ENCODE measurements at regions not wholly inside any gene's neighbourhood (a gene's known extent, or its start where the extent isn't known, plus 50 kb on each side); places are given as distances from the start of the nearest gene placed in this dataset.

- TF ChIP-seq, protein P1, sequence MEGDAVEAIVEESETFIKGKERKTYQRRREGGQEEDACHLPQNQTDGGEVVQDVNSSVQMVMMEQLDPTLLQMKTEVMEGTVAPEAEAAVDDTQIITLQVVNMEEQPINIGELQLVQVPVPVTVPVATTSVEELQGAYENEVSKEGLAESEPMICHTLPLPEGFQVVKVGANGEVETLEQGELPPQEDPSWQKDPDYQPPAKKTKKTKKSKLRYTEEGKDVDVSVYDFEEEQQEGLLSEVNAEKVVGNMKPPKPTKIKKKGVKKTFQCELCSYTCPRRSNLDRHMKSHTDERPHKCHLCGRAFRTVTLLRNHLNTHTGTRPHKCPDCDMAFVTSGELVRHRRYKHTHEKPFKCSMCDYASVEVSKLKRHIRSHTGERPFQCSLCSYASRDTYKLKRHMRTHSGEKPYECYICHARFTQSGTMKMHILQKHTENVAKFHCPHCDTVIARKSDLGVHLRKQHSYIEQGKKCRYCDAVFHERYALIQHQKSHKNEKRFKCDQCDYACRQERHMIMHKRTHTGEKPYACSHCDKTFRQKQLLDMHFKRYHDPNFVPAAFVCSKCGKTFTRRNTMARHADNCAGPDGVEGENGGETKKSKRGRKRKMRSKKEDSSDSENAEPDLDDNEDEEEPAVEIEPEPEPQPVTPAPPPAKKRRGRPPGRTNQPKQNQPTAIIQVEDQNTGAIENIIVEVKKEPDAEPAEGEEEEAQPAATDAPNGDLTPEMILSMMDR (IDR thresholded peaks at IDR 0.05; ENCODE audit: extremely low read depth, low read depth, low read length): no peak
- Histone ChIP-seq H3K4me3 (ENCODE audit: insufficient read depth, low read length) (no peak overlapping the region), H3K79me2 (ENCODE audit: insufficient read depth, low read length) (no peaks in the 10 kb centered on the region), H2AFZ (ENCODE audit: low read length) (no peak overlapping the region), H3K36me3 (ENCODE audit: insufficient read depth, low read length) (no peaks in the 10 kb centered on the region), H3K4me1 (ENCODE audit: insufficient read depth, low read length) (no peaks in the 10 kb centered on the region), H4K20me1 (ENCODE audit: insufficient read depth, low read length) (no peaks in the 10 kb centered on the region), H3K9me3 (ENCODE audit: low read depth, low read length) (peaks cover 5% of the 10 kb centered on the region), H3K4me2 (ENCODE audit: insufficient read depth, low read length) (no peak overlapping the region), H3K27me3 (ENCODE audit: insufficient read depth, low read length) (no peaks in the 10 kb centered on the region), H3K27ac (ENCODE audit: low read depth, low read length) (no peak overlapping the region)
- no peak for DNase-seq (ENCODE audit: insufficient read length, low spot score, missing footprints)
Measured at GRCh38 chr20:56195946-56196345, 52.6 kb upstream of the MC3R start.

Data from osteoblast (primary cell).